Keratinocyte (primary cell): ENCODE measurements at regions not wholly inside any gene's neighbourhood (a gene's known extent, or its start where the extent isn't known, plus 50 kb on each side); places are given as distances from the start of the nearest gene placed in this dataset.

Experiments used
- DNase-seq: peaks from one replicate; pipeline ENCODE4 v3.0.0-alpha.2; 2011; ENCODE audit warnings: low read depth, missing footprints, low spot score
- FAIRE-seq: peaks from 2 replicates; lab custom pipeline; 2011; peaks lifted over from hg19 to GRCh38; lab: Jason Lieb, UNC
- H2AFZ ChIP-seq: 2 replicates; pipeline ENCODE4 v1.6.0; 2012; ENCODE audit warnings: low read length, control low read depth, inconsistent platforms; ENCODE audit not compliant: control insufficient read depth
- H3K27ac ChIP-seq: 2 replicates; pipeline ENCODE4 v1.5.1; 2011; ENCODE audit warnings: low read length; ENCODE audit not compliant: control insufficient read depth, insufficient read depth
- H3K27me3 ChIP-seq: 3 replicates; pipeline ENCODE4 v1.6.0; 2011; ENCODE audit warnings: low read length; ENCODE audit not compliant: control insufficient read depth, insufficient read depth; ENCODE audit errors: extremely low read depth
- H3K36me3 ChIP-seq, 2 experiments: 2 replicates in 1 of 2; 3 replicates in 1 of 2; pipeline ENCODE4 v1.5.1; 2011; ENCODE audit warnings: low read length in 2 of 2, mild to moderate bottlenecking in 1 of 2; ENCODE audit not compliant: control insufficient read depth in 2 of 2, insufficient read depth in 2 of 2; ENCODE audit errors: extremely low read depth in 1 of 2
- H3K4me1 ChIP-seq: 3 replicates; pipeline ENCODE4 v1.5.1; 2011; ENCODE audit warnings: low read length; ENCODE audit not compliant: control insufficient read depth, insufficient read depth; ENCODE audit errors: extremely low read depth
- H3K4me2 ChIP-seq: 3 replicates; pipeline ENCODE4 v1.6.0; 2011; ENCODE audit warnings: low read depth, low read length; ENCODE audit not compliant: control insufficient read depth, insufficient read depth; ENCODE audit errors: extremely low read depth
- H3K4me3 ChIP-seq, 3 experiments: fragments of 200-600 bp in 1 of 3; sonication (generic) in 1 of 3; 2 replicates in 2 of 3; 3 replicates in 1 of 3; pipeline ENCODE4 v1.5.1; 2011 to 2016; ENCODE audit warnings: low read length in 3 of 3, mild to moderate bottlenecking in 3 of 3, control low read depth in 2 of 3, inconsistent platforms in 1 of 3, low read depth in 1 of 3, mixed read lengths in 1 of 3, mixed run types in 1 of 3, moderate library complexity in 1 of 3; ENCODE audit not compliant: control insufficient read depth in 2 of 3, insufficient read depth in 2 of 3; ENCODE audit errors: extremely low read depth in 1 of 3
- H3K79me2 ChIP-seq: 2 replicates; pipeline ENCODE4 v1.6.0; 2012; ENCODE audit warnings: low read length; ENCODE audit not compliant: control insufficient read depth, insufficient read depth
- H3K9ac ChIP-seq: 3 replicates; pipeline ENCODE4 v1.6.0; 2011; ENCODE audit warnings: low read length; ENCODE audit not compliant: control insufficient read depth, insufficient read depth; ENCODE audit errors: extremely low read depth
- H3K9me1 ChIP-seq: 3 replicates; pipeline ENCODE4 v1.6.0; 2011; ENCODE audit warnings: low read length; ENCODE audit not compliant: control insufficient read depth, insufficient read depth; ENCODE audit errors: extremely low read depth
- H3K9me3 ChIP-seq: 2 replicates; pipeline ENCODE4 v1.5.1; 2012; ENCODE audit warnings: low read depth, low read length; ENCODE audit not compliant: control insufficient read depth
- H4K20me1 ChIP-seq: 3 replicates; pipeline ENCODE4 v1.6.0; 2011; ENCODE audit warnings: low read length; ENCODE audit not compliant: control insufficient read depth, insufficient read depth; ENCODE audit errors: extremely low read depth
- EZH2 ChIP-seq: IDR thresholded peaks from one replicate; pipeline ENCODE4 v1.6.1; 2012; ENCODE audit warnings: inconsistent platforms, mild to moderate bottlenecking, low read length, moderate library complexity
- dilution Hi-C: fragments of 300-500 bp; cut with MboI; formaldehyde crosslinking; loops from one replicate; pipeline ENCODE4 v1.7.0; 2020; ENCODE audit warnings: low sequenced_read_pairs; ENCODE audit not compliant: extremely low pct_ligation_motif_present
- TF ChIP-seq, protein P1 (sequence below), 3 experiments: IDR thresholded peaks in 1 of 3; conservative IDR thresholded peaks in 1 of 3; optimal IDR thresholded peaks in 1 of 3; 2 replicates in 2 of 3; 3 replicates in 1 of 3; pipeline versions ENCODE3 to v1.5.1; 2011; ENCODE audit warnings: low read length in 3 of 3, mild to moderate bottlenecking in 3 of 3, moderate library complexity in 2 of 3, control low read depth in 1 of 3, inconsistent platforms in 1 of 3; ENCODE audit not compliant: insufficient read depth in 2 of 3; ENCODE audit errors: extremely low read depth in 1 of 3

DNA sequence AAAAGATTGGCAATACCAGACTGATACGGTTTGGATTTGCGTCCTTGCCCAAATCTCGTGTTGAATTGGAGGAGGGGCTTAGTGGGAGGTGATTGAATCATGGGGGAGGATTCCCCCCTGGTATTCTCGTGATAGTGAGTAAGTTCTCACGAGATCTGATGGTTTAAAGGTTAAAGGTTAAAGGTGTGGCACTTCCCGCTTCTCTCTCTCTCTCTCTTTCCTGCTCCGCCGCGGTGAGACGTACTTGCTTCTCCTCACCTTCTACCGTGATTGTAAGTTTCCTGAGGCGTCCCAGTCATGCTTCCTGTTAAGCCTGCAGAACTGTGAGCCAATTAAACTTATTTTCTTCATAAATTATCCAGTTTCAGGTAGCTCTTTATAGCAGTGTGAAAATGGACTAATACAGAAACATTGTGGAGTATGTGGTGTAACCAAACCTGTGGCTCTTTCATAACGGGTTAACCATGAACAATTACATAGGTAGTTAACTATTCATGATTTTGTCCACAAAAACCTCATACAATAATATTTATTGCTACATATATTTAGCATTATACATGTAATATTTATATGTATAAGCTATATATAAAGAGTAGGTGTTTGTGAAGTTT lies 107.5 kb downstream of the ANXA1 start:
- peaks cover 4% of the 10 kb centered on the region for H3K27me3 ChIP-seq
- TF ChIP-seq EZH2: no peak
- TF ChIP-seq, protein P1, sequence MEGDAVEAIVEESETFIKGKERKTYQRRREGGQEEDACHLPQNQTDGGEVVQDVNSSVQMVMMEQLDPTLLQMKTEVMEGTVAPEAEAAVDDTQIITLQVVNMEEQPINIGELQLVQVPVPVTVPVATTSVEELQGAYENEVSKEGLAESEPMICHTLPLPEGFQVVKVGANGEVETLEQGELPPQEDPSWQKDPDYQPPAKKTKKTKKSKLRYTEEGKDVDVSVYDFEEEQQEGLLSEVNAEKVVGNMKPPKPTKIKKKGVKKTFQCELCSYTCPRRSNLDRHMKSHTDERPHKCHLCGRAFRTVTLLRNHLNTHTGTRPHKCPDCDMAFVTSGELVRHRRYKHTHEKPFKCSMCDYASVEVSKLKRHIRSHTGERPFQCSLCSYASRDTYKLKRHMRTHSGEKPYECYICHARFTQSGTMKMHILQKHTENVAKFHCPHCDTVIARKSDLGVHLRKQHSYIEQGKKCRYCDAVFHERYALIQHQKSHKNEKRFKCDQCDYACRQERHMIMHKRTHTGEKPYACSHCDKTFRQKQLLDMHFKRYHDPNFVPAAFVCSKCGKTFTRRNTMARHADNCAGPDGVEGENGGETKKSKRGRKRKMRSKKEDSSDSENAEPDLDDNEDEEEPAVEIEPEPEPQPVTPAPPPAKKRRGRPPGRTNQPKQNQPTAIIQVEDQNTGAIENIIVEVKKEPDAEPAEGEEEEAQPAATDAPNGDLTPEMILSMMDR (optimal IDR thresholded peaks at IDR 0.05 in 1 of 3, IDR thresholded peaks at IDR 0.05 in 1 of 3, conservative IDR thresholded peaks at IDR 0.05 in 1 of 3; ENCODE audit: extremely low read depth in 1 of 3, insufficient read depth in 2 of 3, low read length in 3 of 3): no peak
- H3K9me3 ChIP-seq: no peaks in the 10 kb centered on the region
- no peak overlapping the region for H2AFZ ChIP-seq
- DNase-seq (no peak), FAIRE-seq (no peak)
- H3K4me1 ChIP-seq: no peaks in the 10 kb centered on the region
- dilution Hi-C loops: no loop called here
- no peaks in the 10 kb centered on the region for H3K36me3 ChIP-seq
- no peaks in the 10 kb centered on the region for H3K9me1 ChIP-seq
- no peaks in the 10 kb centered on the region for H4K20me1 ChIP-seq
- no peak overlapping the region for H3K27ac ChIP-seq
- H3K4me3 ChIP-seq: no peak overlapping the region
- no peaks in the 10 kb centered on the region for H3K79me2 ChIP-seq
- no peak overlapping the region for H3K9ac ChIP-seq
- H3K4me2 ChIP-seq: no peak overlapping the region

DNA sequence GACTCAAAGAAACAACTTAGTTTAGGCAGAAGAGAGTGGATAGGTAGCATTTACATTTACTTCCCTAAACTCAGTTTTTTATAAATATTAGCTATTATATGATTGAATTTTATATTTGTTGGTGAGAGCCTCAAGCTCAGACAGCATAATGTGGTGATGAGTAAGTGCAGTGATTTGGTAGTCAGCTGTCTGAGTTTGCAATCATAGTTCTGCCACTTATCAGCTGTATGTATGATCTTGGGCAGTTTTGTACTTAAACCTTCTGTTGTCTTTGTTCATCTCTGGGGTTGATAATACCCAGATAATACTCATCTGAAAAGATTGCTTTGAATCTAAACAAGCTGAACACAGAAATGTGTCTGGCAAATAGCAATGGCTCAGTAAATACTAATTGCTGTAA lies 108.8 kb downstream of the ANXA1 start:
- no peak overlapping the region for H3K4me3 ChIP-seq
- H3K27ac ChIP-seq: no peak overlapping the region
- DNase-seq: no peak
- TF ChIP-seq EZH2: no peak
- TF ChIP-seq, protein P1 (optimal IDR thresholded peaks at IDR 0.05 in 1 of 3, IDR thresholded peaks at IDR 0.05 in 1 of 3, conservative IDR thresholded peaks at IDR 0.05 in 1 of 3; ENCODE audit: extremely low read depth in 1 of 3, insufficient read depth in 2 of 3, low read length in 3 of 3): no peak
- dilution Hi-C loops: no loop called here
- no peaks in the 10 kb centered on the region for H3K36me3 ChIP-seq
- H3K79me2 ChIP-seq: no peaks in the 10 kb centered on the region
- H3K9me1 ChIP-seq: no peaks in the 10 kb centered on the region
- no peak overlapping the region for H2AFZ ChIP-seq
- no peak for FAIRE-seq
- no peaks in the 10 kb centered on the region for H4K20me1 ChIP-seq
- H3K4me1 ChIP-seq: no peaks in the 10 kb centered on the region
- no peak overlapping the region for H3K9ac ChIP-seq
- H3K27me3 ChIP-seq: no peaks in the 10 kb centered on the region
- H3K9me3 ChIP-seq: no peaks in the 10 kb centered on the region
- H3K4me2 ChIP-seq: no peak overlapping the region
